Breast epithelium (tissue), 4 donors: ENCODE measurements at regions not wholly inside any gene's neighbourhood (a gene's known extent, or its start where the extent isn't known, plus 50 kb on each side); places are given as distances from the start of the nearest gene placed in this dataset.

Experiments
- DNase-seq, 2 donors: peaks; one replicate each; pipeline ENCODE4 v3.0.0-alpha.2; 2019; ENCODE audit warnings: low spot score in 2 of 2
- H3K27ac ChIP-seq, 2 donors: fragments of 200-600 bp; sonication (generic) in 1 of 2; one replicate each; pipeline ENCODE4 v1.5.1; 2016 to 2019; ENCODE audit warnings: mild to moderate bottlenecking in 1 of 2
- H3K27me3 ChIP-seq, 2 donors: fragments of 200-600 bp; sonication (generic) in 1 of 2; one replicate each; pipeline versions ENCODE4 v1.5.1 to v1.6.0; 2017 to 2019; ENCODE audit warnings: control low read depth in 1 of 2, mild to moderate bottlenecking in 1 of 2
- H3K36me3 ChIP-seq: fragments of 200-600 bp; one replicate; pipeline ENCODE4 v1.5.1; 2019
- H3K4me1 ChIP-seq, 2 donors: fragments of 200-600 bp; sonication (generic); one replicate each; pipeline ENCODE4 v1.5.1; 2016 to 2019; ENCODE audit warnings: control low read depth in 1 of 2
- H3K4me3 ChIP-seq, 3 donors: fragments of 200-600 bp; sonication (generic); 1 replicate in 2 of 3; 2 replicates in 1 of 3; pipeline ENCODE4 v1.5.1; 2016 to 2019; ENCODE audit warnings: mild to moderate bottlenecking in 3 of 3, moderate library complexity in 2 of 3
- H3K9me3 ChIP-seq, 2 donors: fragments of 200-600 bp; sonication (generic) in 1 of 2; one replicate each; pipeline ENCODE4 v1.5.1; 2016 to 2019; ENCODE audit warnings: control low read depth in 1 of 2
- POLR2A ChIP-seq: fragments of 450-650 bp; IDR thresholded peaks from one replicate; pipeline ENCODE4 v1.6.1; 2016; ENCODE audit warnings: antibody characterized with exemption, mild to moderate bottlenecking, moderate library complexity
- POLR2AphosphoS5 ChIP-seq, 3 donors: sonication (generic); formaldehyde crosslinking; IDR thresholded peaks; one replicate each; pipeline ENCODE4 v1.6.1; 2017; ENCODE audit warnings: antibody characterized with exemption in 3 of 3
- intact Hi-C: fragments of 100-400 bp; cut with DNase I; formaldehyde crosslinking; loops from one replicate; pipeline ENCODE4 v1.15.1; 2023; ENCODE audit warnings: low total_unique reads
- TF ChIP-seq, protein P1 (sequence below), 3 donors: fragments of 450-650 bp; IDR thresholded peaks; one replicate each; pipeline ENCODE4 v1.5.1; 2016 to 2017; ENCODE audit warnings: antibody characterized with exemption in 3 of 3, mild to moderate bottlenecking in 3 of 3, moderate library complexity in 3 of 3

GRCh38 chr6:103154779-103155572 lies 1704.7 kb downstream of the HACE1 start:
- H3K27ac ChIP-seq: no peak overlapping the region
- TF ChIP-seq POLR2AphosphoS5 (IDR thresholded peaks at IDR 0.05) (no peak), POLR2A (no peak)
- TF ChIP-seq, protein P1, sequence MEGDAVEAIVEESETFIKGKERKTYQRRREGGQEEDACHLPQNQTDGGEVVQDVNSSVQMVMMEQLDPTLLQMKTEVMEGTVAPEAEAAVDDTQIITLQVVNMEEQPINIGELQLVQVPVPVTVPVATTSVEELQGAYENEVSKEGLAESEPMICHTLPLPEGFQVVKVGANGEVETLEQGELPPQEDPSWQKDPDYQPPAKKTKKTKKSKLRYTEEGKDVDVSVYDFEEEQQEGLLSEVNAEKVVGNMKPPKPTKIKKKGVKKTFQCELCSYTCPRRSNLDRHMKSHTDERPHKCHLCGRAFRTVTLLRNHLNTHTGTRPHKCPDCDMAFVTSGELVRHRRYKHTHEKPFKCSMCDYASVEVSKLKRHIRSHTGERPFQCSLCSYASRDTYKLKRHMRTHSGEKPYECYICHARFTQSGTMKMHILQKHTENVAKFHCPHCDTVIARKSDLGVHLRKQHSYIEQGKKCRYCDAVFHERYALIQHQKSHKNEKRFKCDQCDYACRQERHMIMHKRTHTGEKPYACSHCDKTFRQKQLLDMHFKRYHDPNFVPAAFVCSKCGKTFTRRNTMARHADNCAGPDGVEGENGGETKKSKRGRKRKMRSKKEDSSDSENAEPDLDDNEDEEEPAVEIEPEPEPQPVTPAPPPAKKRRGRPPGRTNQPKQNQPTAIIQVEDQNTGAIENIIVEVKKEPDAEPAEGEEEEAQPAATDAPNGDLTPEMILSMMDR (IDR thresholded peaks at IDR 0.05): no peak
- no peaks in the 10 kb centered on the region for H3K9me3 ChIP-seq
- no peak for DNase-seq
- H3K4me3 ChIP-seq: no peak overlapping the region
- no peaks in the 10 kb centered on the region for H3K4me1 ChIP-seq
- H3K36me3 ChIP-seq: no peaks in the 10 kb centered on the region
- H3K27me3 ChIP-seq: no peaks in the 10 kb centered on the region
- intact Hi-C loops: no loop called here

DNA sequence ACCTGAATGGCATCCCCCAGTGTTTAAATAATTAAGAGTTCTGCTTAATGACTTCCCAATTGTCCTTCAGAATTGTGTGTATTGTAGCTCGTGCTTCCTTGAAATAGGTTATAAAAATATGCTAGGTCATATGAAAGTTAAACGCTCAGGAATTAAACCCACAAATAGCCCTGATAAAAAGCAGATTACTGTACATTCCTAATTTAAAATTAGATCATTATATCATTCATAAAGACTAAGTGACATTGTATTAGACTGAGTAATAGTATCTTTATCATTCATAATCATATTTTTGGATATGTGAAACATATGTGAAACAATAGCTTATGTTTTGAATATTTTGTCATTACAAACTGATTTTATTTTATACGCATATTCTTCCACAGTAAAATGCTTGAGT lies 1706.7 kb downstream of the HACE1 start:
- Histone ChIP-seq H3K9me3 (no peaks in the 10 kb centered on the region), H3K36me3 (no peaks in the 10 kb centered on the region), H3K4me1 (no peaks in the 10 kb centered on the region), H3K4me3 (no peak overlapping the region), H3K27me3 (no peaks in the 10 kb centered on the region), H3K27ac (no peak overlapping the region)
- DNase-seq: no peak
- no peak for TF ChIP-seq POLR2A
- TF ChIP-seq POLR2AphosphoS5 (IDR thresholded peaks at IDR 0.05): no peak
- TF ChIP-seq, protein P1 (IDR thresholded peaks at IDR 0.05): no peak
- intact Hi-C loops: no loop called here

GRCh38 chr6:103142902-103143301 lies 1716.8 kb downstream of the HACE1 start:
- DNase-seq: no peak
- intact Hi-C loops: no loop called here
- H3K36me3 ChIP-seq: peaks cover 4% of the 10 kb centered on the region
- H3K27me3 ChIP-seq: no peaks in the 10 kb centered on the region
- H3K27ac ChIP-seq: no peak overlapping the region
- H3K4me1 ChIP-seq: no peaks in the 10 kb centered on the region
- TF ChIP-seq POLR2AphosphoS5 (IDR thresholded peaks at IDR 0.05): no peak
- TF ChIP-seq, protein P1 (IDR thresholded peaks at IDR 0.05): no peak
- TF ChIP-seq POLR2A: no peak
- H3K9me3 ChIP-seq: no peaks in the 10 kb centered on the region
- H3K4me3 ChIP-seq: no peak overlapping the region

GRCh38 chr6:103140308-103141027 lies 1719.3 kb downstream of the HACE1 start:
- intact Hi-C loops: no loop called here
- Histone ChIP-seq H3K27ac (no peak overlapping the region), H3K27me3 (no peaks in the 10 kb centered on the region), H3K4me1 (no peaks in the 10 kb centered on the region), H3K9me3 (no peaks in the 10 kb centered on the region), H3K4me3 (no peak overlapping the region), H3K36me3 (peaks cover 4% of the 10 kb centered on the region)
- TF ChIP-seq, protein P1 (IDR thresholded peaks at IDR 0.05): no peak
- no peak for TF ChIP-seq POLR2AphosphoS5 (IDR thresholded peaks at IDR 0.05)
- no peak for TF ChIP-seq POLR2A
- no peak for DNase-seq

GRCh38 chr6:103139377-103139776 lies 1720.3 kb downstream of the HACE1 start:
- Histone ChIP-seq H3K4me1 (no peaks in the 10 kb centered on the region), H3K27me3 (no peaks in the 10 kb centered on the region), H3K36me3 (peaks cover 4% of the 10 kb centered on the region), H3K9me3 (no peaks in the 10 kb centered on the region), H3K27ac (no peak overlapping the region), H3K4me3 (no peak overlapping the region)
- DNase-seq: no peak
- TF ChIP-seq, protein P1 (IDR thresholded peaks at IDR 0.05): no peak
- TF ChIP-seq POLR2AphosphoS5 (IDR thresholded peaks at IDR 0.05): no peak
- no peak for TF ChIP-seq POLR2A
- intact Hi-C loops: no loop called here
